GM12878 (cell line): ENCODE measurements at regions not wholly inside any gene's neighbourhood (a gene's known extent, or its start where the extent isn't known, plus 50 kb on each side); places are given as distances from the start of the nearest gene placed in this dataset.

ENCODE experiments used
- CTCF ChIP-seq, 3 experiments: IDR thresholded peaks in 2 of 3; conservative IDR thresholded peaks in 1 of 3; 2 replicates each; pipeline ENCODE4 v1.5.1; 2011; ENCODE audit warnings: low read depth in 3 of 3, low read length in 3 of 3, mild to moderate bottlenecking in 3 of 3, control low read depth in 2 of 3, moderate library complexity in 2 of 3, inconsistent platforms in 1 of 3, mixed read lengths in 1 of 3; ENCODE audit not compliant: control insufficient read depth in 2 of 3, insufficient read depth in 1 of 3; ENCODE audit errors: extremely low read depth in 1 of 3
- EZH2 ChIP-seq: IDR thresholded peaks from 2 replicates; pipeline ENCODE4 v1.6.1; 2012; ENCODE audit warnings: low read depth, mild to moderate bottlenecking, control low read depth, inconsistent platforms, low read length, borderline replicate concordance; ENCODE audit not compliant: control insufficient read depth
- IRF3 ChIP-seq: fragments of 450-650 bp; IDR thresholded peaks from 2 replicates; pipeline ENCODE4 v1.6.1; 2014; ENCODE audit warnings: mild to moderate bottlenecking
- STAT1 ChIP-seq: fragments of 450-650 bp; conservative IDR thresholded peaks from 2 replicates; pipeline ENCODE4 v1.6.1; 2014; ENCODE audit warnings: antibody characterized with exemption, mild to moderate bottlenecking
- ZBTB11 ChIP-seq: fragments of 450-650 bp; formaldehyde crosslinking; IDR thresholded peaks from 2 replicates; pipeline ENCODE4 v1.5.0; 2022; ENCODE audit warnings: mild to moderate bottlenecking, missing genetic modification characterization
- ZNF274 ChIP-seq: IDR thresholded peaks from one replicate; pipeline ENCODE4 v1.8.0; 2011; ENCODE audit not compliant: insufficient read length, insufficient read depth

GRCh38 chr2:145169285-145169684 lies 649.4 kb upstream of the ZEB2 start:
- no peak for TF ChIP-seq ZBTB11 (CRISPR knock-in tag)
- TF ChIP-seq IRF3: no peak
- no peak for TF ChIP-seq CTCF (IDR thresholded peaks at IDR 0.05 in 2 of 3, conservative IDR thresholded peaks at IDR 0.05 in 1 of 3; ENCODE audit: control insufficient read depth in 2 of 3, extremely low read depth in 1 of 3, insufficient read depth in 1 of 3, low read depth in 3 of 3, low read length in 3 of 3)
- no peak for TF ChIP-seq STAT1
- TF ChIP-seq EZH2: no peak
- TF ChIP-seq ZNF274: no peak
